Fibroblast of lung (primary cell): ENCODE measurements at regions not wholly inside any gene's neighbourhood (a gene's known extent, or its start where the extent isn't known, plus 50 kb on each side); places are given as distances from the start of the nearest gene placed in this dataset.

Source experiments
- DNase-seq, 2 donors: peaks; one replicate each; pipeline versions ENCODE4 v3.0.0 to v3.0.0-alpha.2; 2010; ENCODE audit warnings: low read depth in 2 of 2
- H2AFZ ChIP-seq: 2 replicates; pipeline ENCODE4 v1.5.1; 2012; ENCODE audit warnings: low read length, control low read depth, inconsistent platforms
- H3K27ac ChIP-seq: 2 replicates; pipeline ENCODE4 v1.5.1; 2011; ENCODE audit warnings: low read length, control low read depth; ENCODE audit not compliant: insufficient read depth
- H3K27me3 ChIP-seq: 2 replicates; pipeline ENCODE4 v1.5.1; 2011; ENCODE audit warnings: mild to moderate bottlenecking, low read length; ENCODE audit not compliant: control insufficient read depth, insufficient read depth
- H3K36me3 ChIP-seq: 2 replicates; pipeline ENCODE4 v1.5.1; 2011; ENCODE audit warnings: low read length; ENCODE audit not compliant: control insufficient read depth, insufficient read depth
- H3K4me1 ChIP-seq: 2 replicates; pipeline ENCODE4 v1.5.1; 2011; ENCODE audit warnings: low read length; ENCODE audit not compliant: control insufficient read depth, insufficient read depth; ENCODE audit errors: extremely low read depth
- H3K4me2 ChIP-seq: 2 replicates; pipeline ENCODE4 v1.5.1; 2011; ENCODE audit warnings: low read length, control low read depth; ENCODE audit not compliant: insufficient read depth; ENCODE audit errors: extremely low read depth
- H3K4me3 ChIP-seq, 4 experiments: fragments of 200-600 bp in 1 of 4; sonication (generic) in 1 of 4; replicated peaks in 1 of 4; 2 replicates each; pipeline ENCODE4 v1.5.1; 2011 to 2016; ENCODE audit warnings: low read length in 4 of 4, low read depth in 3 of 4, mild to moderate bottlenecking in 3 of 4, control low read depth in 2 of 4, inconsistent platforms in 1 of 4, mixed read lengths in 1 of 4; ENCODE audit not compliant: insufficient read depth in 1 of 4; ENCODE audit errors: control extremely low read depth in 1 of 4
- H3K79me2 ChIP-seq: 2 replicates; pipeline ENCODE4 v1.5.1; 2012; ENCODE audit warnings: mild to moderate bottlenecking, low read length, inconsistent platforms; ENCODE audit not compliant: control insufficient read depth, insufficient read depth
- H3K9ac ChIP-seq: 2 replicates; pipeline ENCODE4 v1.5.1; 2011; ENCODE audit warnings: mild to moderate bottlenecking, low read length, control low read depth; ENCODE audit not compliant: insufficient read depth
- H3K9me3 ChIP-seq: 2 replicates; pipeline ENCODE4 v1.5.1; 2012; ENCODE audit warnings: low read depth, low read length; ENCODE audit not compliant: control insufficient read depth, insufficient read depth
- H4K20me1 ChIP-seq: 2 replicates; pipeline ENCODE4 v1.5.1; 2011; ENCODE audit warnings: low read length; ENCODE audit not compliant: control insufficient read depth, insufficient read depth; ENCODE audit errors: extremely low read depth
- CTCF ChIP-seq, 2 donors: IDR thresholded peaks in 1 of 2; conservative IDR thresholded peaks in 1 of 2; 1 replicate in 1 of 2; 2 replicates in 1 of 2; pipeline ENCODE4 v1.5.1; 2011 to 2012; ENCODE audit warnings: low read length in 2 of 2, control low read depth in 1 of 2, inconsistent platforms in 1 of 2, low read depth in 1 of 2, mild to moderate bottlenecking in 1 of 2
- EZH2 ChIP-seq: IDR thresholded peaks from 2 replicates; pipeline ENCODE4 v1.5.1; 2012; ENCODE audit warnings: low read length, control low read depth, mild to moderate bottlenecking; ENCODE audit errors: missing control alignments

- Histone ChIP-seq H3K4me3 (no peak overlapping the region), H2AFZ (no peak overlapping the region), H3K36me3 (no peaks in the 10 kb centered on the region), H3K27me3 (no peaks in the 10 kb centered on the region), H3K4me2 (no peak overlapping the region), H3K4me1 (no peaks in the 10 kb centered on the region), H3K9me3 (no peaks in the 10 kb centered on the region), H3K79me2 (no peaks in the 10 kb centered on the region), H3K27ac (no peak overlapping the region), H4K20me1 (no peaks in the 10 kb centered on the region), H3K9ac (no peak overlapping the region)
- DNase-seq, result no peak
- TF ChIP-seq EZH2 (no peak), CTCF (conservative IDR thresholded peaks at IDR 0.05 in 1 of 2, IDR thresholded peaks at IDR 0.05 in 1 of 2; ENCODE audit: low read depth in 1 of 2, low read length in 2 of 2) (no peak)
Observed at GRCh38 chr13:61202042-61202441, 213.6 kb downstream of the PCDH20 start.

DNA sequence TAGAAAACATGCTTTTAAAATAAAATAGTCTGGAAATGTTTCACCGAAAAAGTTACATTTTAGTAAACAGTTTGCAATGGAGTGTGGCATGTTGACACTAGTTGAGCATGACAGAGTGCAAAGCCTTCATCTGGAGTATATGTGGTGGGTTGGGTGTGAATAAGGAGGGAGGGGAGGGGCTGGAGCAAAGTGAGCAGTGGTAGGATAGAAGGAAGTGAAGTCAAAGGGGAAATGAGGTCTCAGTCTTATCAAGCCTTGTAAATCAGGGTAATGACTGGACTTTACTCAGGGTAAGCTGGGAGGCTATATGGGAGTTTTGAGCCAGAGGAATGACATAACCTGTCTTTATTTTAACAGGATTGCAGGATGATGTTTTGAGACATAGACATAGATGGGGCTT, 222.8 kb downstream of the PCDH20 start:
- Histone ChIP-seq H4K20me1 (no peaks in the 10 kb centered on the region), H2AFZ (no peak overlapping the region)

GRCh38 chr13:61188057-61188456, 227.6 kb downstream of the PCDH20 start:
- Histone ChIP-seq H3K27me3 (no peaks in the 10 kb centered on the region), H3K36me3 (no peaks in the 10 kb centered on the region), H3K4me3 (no peak overlapping the region), H2AFZ (no peak overlapping the region), H4K20me1 (no peaks in the 10 kb centered on the region), H3K4me1 (no peaks in the 10 kb centered on the region), H3K9ac (no peak overlapping the region), H3K79me2 (no peaks in the 10 kb centered on the region), H3K27ac (no peak overlapping the region), H3K9me3 (no peaks in the 10 kb centered on the region), H3K4me2 (no peak overlapping the region)
- TF ChIP-seq CTCF (conservative IDR thresholded peaks at IDR 0.05 in 1 of 2, IDR thresholded peaks at IDR 0.05 in 1 of 2; ENCODE audit: low read depth in 1 of 2, low read length in 2 of 2) (no peak), EZH2 (no peak)
- DNase-seq, result no peak

More for the DNA sequence above, 222.8 kb downstream of the PCDH20 start:
- Histone ChIP-seq H3K9ac (no peak overlapping the region), H3K36me3 (no peaks in the 10 kb centered on the region), H3K4me1 (no peaks in the 10 kb centered on the region), H3K27ac (no peak overlapping the region), H3K4me2 (no peak overlapping the region), H3K4me3 (no peak overlapping the region), H3K27me3 (no peaks in the 10 kb centered on the region), H3K79me2 (no peaks in the 10 kb centered on the region), H3K9me3 (no peaks in the 10 kb centered on the region)
- no peak for TF ChIP-seq CTCF (conservative IDR thresholded peaks at IDR 0.05 in 1 of 2, IDR thresholded peaks at IDR 0.05 in 1 of 2; ENCODE audit: low read depth in 1 of 2, low read length in 2 of 2)
- no peak for TF ChIP-seq EZH2
- no peak for DNase-seq
